Umbilical cord (tissue), 1 donor: ENCODE measurements at regions not wholly inside any gene's neighbourhood (a gene's known extent, or its start where the extent isn't known, plus 50 kb on each side); places are given as distances from the start of the nearest gene placed in this dataset.

Experiments used
- DNase-seq: peaks from one replicate; pipeline ENCODE4 v3.0.0-alpha.2; 2015; ENCODE audit warnings: low spot score

DNA sequence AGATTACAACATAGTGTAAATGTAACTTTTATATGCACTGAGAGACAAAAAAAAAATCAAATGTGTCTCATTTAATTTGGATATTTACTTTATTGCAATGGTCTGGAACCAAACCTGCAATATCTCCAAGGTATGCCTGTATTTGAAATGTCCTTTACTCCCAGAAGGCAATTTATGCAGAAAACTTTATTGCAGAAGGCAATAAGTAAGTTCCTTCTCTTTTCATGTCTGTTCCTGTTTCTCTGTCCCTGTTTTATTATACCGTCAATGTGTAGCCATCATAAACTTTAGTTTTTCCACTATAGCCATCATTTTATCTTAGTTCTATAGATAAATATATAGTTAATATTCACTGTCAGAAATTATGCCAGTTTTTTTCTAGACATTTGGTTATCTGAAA, 513.1 kb upstream of the FAM98A start:
- DNase-seq = no peak

DNA sequence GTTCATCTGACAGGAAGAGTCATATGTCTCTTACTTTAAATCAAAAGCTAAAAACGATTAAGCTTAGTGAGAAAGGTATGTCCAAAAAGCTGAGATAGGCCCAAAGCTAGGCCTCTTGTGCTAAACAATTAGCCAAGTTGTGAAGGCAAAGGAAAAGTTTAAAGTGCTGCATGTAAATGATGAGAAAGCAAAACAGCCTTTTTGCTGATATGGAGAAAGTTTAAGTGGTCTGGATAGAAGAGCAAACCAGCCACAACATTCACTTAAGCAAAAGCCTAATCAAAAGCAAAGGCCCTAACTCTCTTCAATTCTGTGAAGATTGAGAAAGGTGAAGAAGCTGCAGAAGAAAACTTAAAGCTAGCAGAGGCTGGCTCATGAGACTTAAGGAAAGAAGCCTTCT, 511.3 kb upstream of the FAM98A start:
- no peak for DNase-seq

DNA sequence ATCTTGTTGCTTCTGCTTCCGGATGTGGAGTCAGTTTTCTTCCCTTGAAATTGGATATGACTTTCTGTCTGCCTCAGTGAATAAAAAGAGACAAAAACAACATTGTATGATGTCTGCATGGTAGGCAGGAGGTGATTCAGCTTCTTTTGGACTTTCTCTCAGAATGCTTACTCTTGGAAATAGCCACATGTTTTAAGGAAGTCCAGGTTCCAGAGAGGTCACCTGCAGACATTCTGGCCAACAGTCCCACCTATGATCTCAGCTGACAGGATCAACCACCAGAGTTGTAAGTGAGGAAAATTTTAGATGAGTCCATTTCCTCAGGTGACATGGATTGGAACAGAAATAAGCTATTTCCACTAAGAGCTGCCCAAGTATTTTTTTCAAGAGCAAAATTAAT, 508.7 kb upstream of the FAM98A start:
- DNase-seq = no peak

GRCh38 chr2:34105006-34105767, 506.1 kb upstream of the FAM98A start:
- no peak for DNase-seq

DNA sequence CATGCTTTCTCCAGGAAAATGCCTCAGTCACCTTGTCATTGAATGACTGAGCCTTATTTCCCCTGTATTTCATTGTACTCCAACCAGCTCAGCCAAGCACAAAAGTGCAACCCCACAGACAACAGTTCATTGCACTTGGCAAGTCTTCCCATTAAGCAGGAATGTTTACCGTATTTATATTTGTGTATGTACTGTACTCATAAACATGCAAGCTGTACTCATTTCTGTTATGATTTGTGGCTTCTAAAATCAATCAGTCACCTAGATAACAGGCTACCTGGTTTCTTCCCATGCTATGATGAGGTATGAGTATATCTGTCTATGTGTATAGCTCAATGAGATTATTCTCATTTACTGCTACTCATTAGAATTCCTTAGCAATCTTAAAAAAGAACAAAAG, 505.5 kb upstream of the FAM98A start:
- no peak for DNase-seq

- DNase-seq = no peak
Measured at GRCh38 chr2:34103437-34103836, 504.3 kb upstream of the FAM98A start.

DNA sequence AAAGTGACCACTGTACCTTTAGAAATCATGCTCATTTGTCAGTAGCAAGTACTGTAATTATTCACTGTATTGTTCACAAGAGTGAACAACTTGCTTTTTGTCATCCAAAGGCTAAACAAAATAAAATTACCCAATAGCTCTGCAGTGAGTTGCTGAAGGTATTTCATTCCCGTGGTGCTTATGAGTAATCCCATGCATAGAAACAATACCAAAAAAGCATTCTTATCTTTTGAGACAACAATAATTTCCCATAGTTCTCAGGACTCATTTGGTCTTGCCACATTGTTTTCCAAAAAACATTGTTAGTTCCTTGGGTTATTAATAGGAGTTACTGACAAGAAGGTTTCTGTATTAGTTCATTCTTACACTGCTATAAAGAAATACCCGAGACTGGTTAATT, 503.2 kb upstream of the FAM98A start:
- DNase-seq = no peak

DNA sequence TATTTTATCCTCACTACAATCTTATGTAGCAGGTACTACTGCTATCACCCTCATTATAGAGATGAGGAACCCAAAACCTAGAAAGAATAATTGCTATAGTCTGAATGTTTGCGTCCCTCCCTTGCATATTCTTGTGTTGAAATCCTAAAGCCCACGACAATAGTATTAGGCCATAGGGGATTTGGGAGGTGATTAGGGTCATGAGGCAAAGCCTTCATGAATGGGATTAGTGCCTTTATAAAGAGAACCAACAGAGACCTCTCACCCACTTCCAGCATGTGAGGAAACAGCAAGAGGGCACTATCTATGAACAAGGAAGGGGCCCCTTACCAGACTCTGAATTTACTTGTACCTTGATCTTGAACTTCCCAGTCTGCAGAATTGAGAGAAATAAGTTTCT, 500.3 kb upstream of the FAM98A start:
- no peak for DNase-seq

- DNase-seq = no peak
Measured at GRCh38 chr2:34098256-34098655, 499.2 kb upstream of the FAM98A start.

DNA sequence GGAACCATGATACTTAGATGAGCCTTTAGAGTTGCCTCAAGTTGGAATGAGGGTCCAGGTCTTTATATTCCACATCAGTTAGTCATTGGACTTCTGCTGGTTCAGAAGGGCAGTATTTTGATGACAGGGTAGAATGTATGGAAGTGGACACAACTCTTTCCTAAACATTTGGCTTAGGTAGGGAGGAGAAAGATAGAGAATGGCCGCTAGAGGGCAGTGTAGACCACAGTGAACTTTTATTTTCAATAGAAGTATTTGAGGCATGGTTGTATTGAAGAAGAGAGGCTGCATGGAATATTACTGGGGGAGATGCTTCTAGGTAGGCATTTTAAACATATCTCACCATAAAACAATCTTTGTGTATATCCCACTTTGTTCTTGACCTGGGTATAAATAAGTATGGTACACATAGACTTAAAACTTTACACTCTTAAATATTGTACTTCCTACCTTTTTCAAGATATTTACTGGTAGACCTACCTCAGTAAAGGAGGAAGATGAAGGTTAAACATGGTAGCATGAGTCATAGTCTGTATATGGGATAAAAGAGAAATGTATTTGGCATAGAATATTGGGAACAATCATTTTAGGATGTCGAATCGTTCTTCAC, 497.6 kb upstream of the FAM98A start:
- DNase-seq = peak; percentile 73

- no peak for DNase-seq
Measured at GRCh38 chr2:34093790-34094189, 494.7 kb upstream of the FAM98A start.

- DNase-seq = no peak
Measured at GRCh38 chr2:34070196-34070595, 471.1 kb upstream of the FAM98A start.

- DNase-seq = no peak
Measured at GRCh38 chr2:34069604-34070003, 470.5 kb upstream of the FAM98A start.

DNA sequence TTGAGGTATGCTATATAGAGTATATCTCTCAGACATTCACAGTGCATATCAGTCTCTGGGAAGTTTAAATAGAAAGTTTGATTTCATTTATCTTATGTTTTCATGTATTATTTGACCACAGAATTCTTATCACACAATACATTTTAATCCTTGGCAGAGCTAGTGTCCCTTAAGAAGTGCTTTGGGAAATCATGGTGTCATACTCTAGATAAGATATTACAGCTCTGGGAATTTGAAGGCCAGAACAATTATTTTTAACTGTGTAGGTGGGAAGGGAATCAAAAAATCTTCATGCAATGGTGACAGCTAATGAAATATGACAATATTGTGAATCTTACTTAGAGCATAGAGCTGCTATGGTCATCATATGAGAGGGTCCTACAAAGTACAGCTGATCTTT, 451.3 kb upstream of the FAM98A start:
- no peak for DNase-seq

GRCh38 chr2:34045101-34045655, 446.1 kb upstream of the FAM98A start:
- DNase-seq = no peak

- DNase-seq = no peak
Measured at GRCh38 chr2:34037886-34038285, 438.8 kb upstream of the FAM98A start.

DNA sequence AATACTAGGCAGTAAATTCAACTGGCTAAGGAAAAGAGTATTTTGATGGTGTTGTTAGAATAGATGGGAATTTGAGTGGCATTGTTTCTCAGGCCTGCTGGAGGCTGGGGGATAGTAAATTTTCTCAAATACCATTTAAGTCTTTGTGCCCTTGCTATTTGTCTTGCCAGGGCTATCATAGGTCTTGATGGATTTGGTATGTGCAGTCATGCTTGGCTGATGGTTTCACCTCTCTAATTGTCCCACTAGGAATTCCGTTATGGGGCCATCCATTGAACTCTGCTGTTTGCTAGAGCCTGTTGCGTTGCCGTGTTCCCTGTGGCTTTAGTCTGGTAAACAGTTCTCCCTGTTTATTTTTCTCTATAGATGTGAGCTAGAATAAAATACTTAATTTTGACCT, 438.1 kb upstream of the FAM98A start:
- no peak for DNase-seq

- DNase-seq = peak; percentile 14
Measured at GRCh38 chr2:34031097-34031496, 432.0 kb upstream of the FAM98A start.

- no peak for DNase-seq
Measured at GRCh38 chr2:34030273-34030672, 431.2 kb upstream of the FAM98A start.

DNA sequence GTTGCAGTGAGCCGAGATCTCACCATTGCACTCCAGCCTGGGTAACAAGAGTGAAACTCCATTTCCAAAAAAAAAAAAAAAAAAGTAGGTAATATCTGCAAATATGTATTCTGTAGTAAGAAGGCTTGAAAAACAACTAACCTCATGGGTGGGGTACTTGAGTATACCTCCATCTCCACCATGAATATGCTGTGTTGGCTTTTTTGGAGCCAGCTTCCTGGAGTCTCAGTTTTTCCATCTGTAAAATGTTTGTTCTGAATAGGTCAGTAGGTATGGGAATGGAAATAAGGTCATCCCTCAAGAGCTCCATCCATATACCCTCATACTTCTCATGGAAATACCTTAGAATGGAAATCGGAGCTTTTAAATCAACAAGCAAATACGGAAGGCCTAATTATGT, 430.0 kb upstream of the FAM98A start:
- DNase-seq = no peak

DNA sequence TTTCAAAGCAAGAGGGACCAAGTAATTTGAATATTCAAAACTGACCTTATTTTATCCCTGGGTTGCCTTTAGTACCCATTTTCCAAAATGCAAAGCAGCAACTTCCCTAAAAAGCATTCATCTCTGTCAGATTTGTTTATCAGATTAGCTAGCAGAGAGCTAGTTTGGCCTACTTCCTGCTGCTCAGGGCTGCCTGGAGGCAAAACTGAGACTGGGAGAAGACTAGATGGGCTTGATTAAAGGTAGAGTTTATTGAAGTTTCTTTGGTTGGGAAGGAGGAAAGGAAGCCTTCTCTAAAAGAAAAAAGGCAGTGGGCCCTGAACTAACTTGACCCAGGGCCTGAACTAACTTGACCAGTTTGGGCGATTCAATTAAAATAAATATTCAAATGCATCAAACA, 426.1 kb upstream of the FAM98A start:
- no peak for DNase-seq

- peak; percentile 72 for DNase-seq
Measured at GRCh38 chr2:34012715-34013302, 413.7 kb upstream of the FAM98A start.

GRCh38 chr2:34011684-34012083, 412.6 kb upstream of the FAM98A start:
- no peak for DNase-seq
